OCI-LY7 (cell line): ENCODE measurements at regions not wholly inside any gene's neighbourhood (a gene's known extent, or its start where the extent isn't known, plus 50 kb on each side); places are given as distances from the start of the nearest gene placed in this dataset.

Experiments used
- BruUV-seq: library from RNA; stranded (reverse); fragments of 400-500 nt; replicated peaks from 2 replicates; lab custom pipeline; 2021; lab: Mats Ljungman, UMichigan
- CTCF ChIA-PET: fragments of 300-600 bp; sonication (Branson Sonifier 250); formaldehyde crosslinking; loops from one replicate; lab custom pipeline; 2022; ENCODE audit warnings: antibody characterized with exemption; ENCODE audit not compliant: unreplicated experiment; lab: Charles Lee
- POLR2A ChIA-PET: fragments of 300-600 bp; sonication (Branson Sonifier 250); formaldehyde crosslinking; loops from one replicate; lab custom pipeline; 2022; ENCODE audit warnings: antibody characterized with exemption; lab: Charles Lee
- DNase-seq: peaks from one replicate; pipeline ENCODE4 v3.0.0-alpha.2; 2015; ENCODE audit warnings: low spot score
- H2AFZ ChIP-seq: fragments of 200-600 bp; sonication (generic), shearing (Covaris generic); 2 replicates; pipeline ENCODE4 v1.6.1; 2014; ENCODE audit warnings: mild to moderate bottlenecking, antibody characterized with exemption, low read length, moderate library complexity
- H3K27ac ChIP-seq: fragments of 200-600 bp; sonication (generic); 2 replicates; pipeline ENCODE4 v1.5.1; 2014; ENCODE audit warnings: mixed run types, low read depth, mild to moderate bottlenecking, moderate library complexity, low read length, inconsistent platforms; ENCODE audit not compliant: poor library complexity, severe bottlenecking
- H3K36me3 ChIP-seq: fragments of 200-600 bp; sonication (generic); 2 replicates; pipeline ENCODE4 v1.6.1; 2014; ENCODE audit warnings: mild to moderate bottlenecking, antibody characterized with exemption, low read length, moderate library complexity, mixed read lengths; ENCODE audit not compliant: insufficient read depth
- H3K4me1 ChIP-seq: fragments of 200-600 bp; sonication (generic); 2 replicates; pipeline ENCODE4 v1.5.1; 2014; ENCODE audit warnings: mild to moderate bottlenecking, low read length; ENCODE audit not compliant: insufficient read depth, poor library complexity, severe bottlenecking
- H3K4me2 ChIP-seq: fragments of 200-600 bp; sonication (generic); 2 replicates; pipeline ENCODE4 v1.6.1; 2014; ENCODE audit warnings: mild to moderate bottlenecking, low read length
- H3K4me3 ChIP-seq: fragments of 200-600 bp; sonication (generic); 2 replicates; pipeline ENCODE4 v1.5.1; 2014; ENCODE audit warnings: mild to moderate bottlenecking, low read depth, low read length; ENCODE audit not compliant: poor library complexity, severe bottlenecking
- H3K79me2 ChIP-seq: fragments of 200-600 bp; sonication (generic); 2 replicates; pipeline ENCODE4 v1.6.1; 2016; ENCODE audit warnings: low read depth, mild to moderate bottlenecking, low read length, moderate library complexity, mixed read lengths; ENCODE audit not compliant: insufficient read depth
- H3K9me2 ChIP-seq: fragments of 200-600 bp; sonication (generic); 2 replicates; pipeline ENCODE4 v1.6.1; 2016; ENCODE audit warnings: mild to moderate bottlenecking, low read length, mixed read lengths; ENCODE audit not compliant: insufficient read depth
- H3K9me3 ChIP-seq: fragments of 200-600 bp; sonication (generic); 2 replicates; pipeline ENCODE4 v1.6.1; 2014; ENCODE audit warnings: mild to moderate bottlenecking, mixed run types, low read length, mixed read lengths
- H4K20me1 ChIP-seq: fragments of 200-600 bp; sonication (generic); 2 replicates; pipeline ENCODE4 v1.6.1; 2014; ENCODE audit warnings: mild to moderate bottlenecking, antibody characterized with exemption, low read length, moderate library complexity, mixed read lengths; ENCODE audit not compliant: insufficient read depth
- CTCF ChIP-seq: fragments of 200-600 bp; sonication (generic); conservative IDR thresholded peaks from 2 replicates; pipeline ENCODE4 v1.5.1; 2014; ENCODE audit warnings: mild to moderate bottlenecking, antibody characterized with exemption, low read length, moderate library complexity, mixed read lengths
- EZH2phosphoT487 ChIP-seq: fragments of 200-600 bp; sonication (generic); IDR thresholded peaks from 2 replicates; pipeline ENCODE4 v1.6.1; 2018; ENCODE audit warnings: low read depth, borderline replicate concordance, mild to moderate bottlenecking, mixed run types, antibody characterized with exemption, low read length, moderate library complexity, mixed read lengths
- intact Hi-C: fragments of 100-400 bp; cut with micrococcal nuclease; formaldehyde crosslinking; loops from one replicate; pipeline ENCODE4 v1.10.0; 2022; ENCODE audit not compliant: unreplicated experiment

DNA sequence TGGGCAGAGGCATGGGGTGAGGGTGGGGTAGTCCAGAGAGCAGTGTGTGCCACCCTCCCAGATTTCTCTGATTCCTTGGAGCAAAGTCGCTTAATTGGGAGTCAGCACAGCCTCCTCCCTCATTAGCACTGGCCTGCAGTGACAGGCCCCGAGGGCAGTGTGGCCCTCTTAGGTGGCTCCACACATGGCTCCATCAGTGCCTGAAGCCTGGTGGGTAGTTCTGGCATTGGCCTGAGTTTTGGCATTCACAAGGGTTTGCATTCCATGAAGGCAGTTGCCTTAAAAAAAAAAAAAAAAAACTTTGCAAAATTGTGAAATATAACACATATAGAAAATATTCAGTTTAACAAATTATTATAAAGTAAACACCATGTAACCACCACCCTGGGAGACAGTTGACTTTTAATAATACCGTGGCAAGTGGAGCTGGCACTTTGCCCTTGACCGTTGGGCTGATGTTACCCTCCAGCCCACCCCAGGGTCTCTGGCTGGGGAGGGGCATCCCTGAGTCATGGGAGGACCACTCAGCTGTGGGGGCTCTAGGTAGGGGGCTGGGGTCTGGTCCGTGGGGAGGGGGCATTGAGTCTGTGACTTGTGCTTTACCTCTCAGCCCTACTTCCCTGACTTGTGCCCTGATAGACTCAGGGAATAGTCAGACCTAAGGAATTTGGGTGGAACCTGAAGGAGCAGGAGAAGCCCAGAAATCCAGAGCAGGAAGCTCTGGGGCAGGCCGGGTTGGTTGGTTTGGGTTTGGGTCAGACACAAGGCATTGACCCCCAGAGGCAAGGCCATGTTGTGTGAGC, 51.3 kb upstream of the PITX1 start:
- Histone ChIP-seq H3K9me2 (no peaks in the 10 kb centered on the region), H4K20me1 (no peaks in the 10 kb centered on the region), H2AFZ (no peak overlapping the region), H3K36me3 (peaks cover 19% of the 10 kb centered on the region), H3K4me1 (no peaks in the 10 kb centered on the region), H3K4me2 (no peak overlapping the region), H3K79me2 (no peaks in the 10 kb centered on the region), H3K27ac (no peak overlapping the region), H3K4me3 (no peak overlapping the region), H3K9me3 (peaks cover 17% of the 10 kb centered on the region)
- no TSS peak for BruUV-seq
- ChIA-PET CTCF (no interaction called here), POLR2A (no interaction called here)
- intact Hi-C loops: no loop called here
- no peak for DNase-seq
- TF ChIP-seq CTCF (no peak), EZH2phosphoT487 (no peak)
